Neural cell (in vitro differentiated cells): ENCODE measurements at regions not wholly inside any gene's neighbourhood (a gene's known extent, or its start where the extent isn't known, plus 50 kb on each side); places are given as distances from the start of the nearest gene placed in this dataset.

Source experiments
- H2AFZ ChIP-seq: fragments of 200-600, 300-800 bp; sonication (generic), shearing (Covaris generic); 2 replicates; pipeline ENCODE4 v1.6.0; 2014; ENCODE audit warnings: low read depth, mild to moderate bottlenecking, antibody characterized with exemption, low read length, moderate library complexity
- H3F3A ChIP-seq: fragments of 200-600 bp; shearing (Covaris generic); 2 replicates; pipeline ENCODE4 v1.6.1; 2016; ENCODE audit warnings: mild to moderate bottlenecking, moderate library complexity, mixed read lengths, antibody characterized with exemption, low read length; ENCODE audit not compliant: insufficient read depth, poor library complexity, severe bottlenecking
- H3K27ac ChIP-seq: fragments of 200-600, 300-800 bp; sonication (generic), shearing (Covaris generic); 2 replicates; pipeline ENCODE4 v1.5.1; 2014; ENCODE audit warnings: mild to moderate bottlenecking, low read length, moderate library complexity
- H3K27me3 ChIP-seq: fragments of 300-800, 200-600 bp; sonication (generic), shearing (Covaris generic); 2 replicates; pipeline ENCODE4 v1.6.0; 2014; ENCODE audit warnings: mild to moderate bottlenecking, low read depth, low read length, moderate library complexity; ENCODE audit not compliant: insufficient read depth
- H3K36me3 ChIP-seq: fragments of 300-800, 200-600 bp; sonication (generic), shearing (Covaris generic); 2 replicates; pipeline ENCODE4 v1.5.1; 2014; ENCODE audit warnings: mild to moderate bottlenecking, antibody characterized with exemption, low read length, moderate library complexity; ENCODE audit not compliant: insufficient read depth
- H3K4me2 ChIP-seq: fragments of 300-800, 200-600 bp; sonication (generic), shearing (Covaris generic); 2 replicates; pipeline ENCODE4 v1.6.0; 2014; ENCODE audit warnings: mild to moderate bottlenecking, low read length
- H3K4me3 ChIP-seq: fragments of 300-800, 200-600 bp; sonication (generic), shearing (Covaris generic); 2 replicates; pipeline ENCODE4 v1.5.1; 2014; ENCODE audit warnings: mild to moderate bottlenecking, low read length, moderate library complexity
- H3K79me2 ChIP-seq: fragments of 200-600 bp; shearing (Covaris generic); replicated peaks from 2 replicates; pipeline ENCODE4 v1.6.0; 2014; ENCODE audit warnings: mild to moderate bottlenecking, low read length, moderate library complexity; ENCODE audit not compliant: insufficient read depth
- H3K9ac ChIP-seq: fragments of 300-800, 200-600 bp; sonication (generic), shearing (Covaris generic); 2 replicates; pipeline ENCODE4 v1.6.1; 2016; ENCODE audit warnings: mild to moderate bottlenecking, low read length, mixed read lengths
- H3K9me2 ChIP-seq: fragments of 200-600 bp; shearing (Covaris generic); 2 replicates; pipeline ENCODE4 v1.6.1; 2016; ENCODE audit warnings: mild to moderate bottlenecking, low read length, mixed read lengths; ENCODE audit not compliant: insufficient read depth
- H3K9me3 ChIP-seq: fragments of 200-600, 300-800 bp; sonication (generic), shearing (Covaris generic); 2 replicates; pipeline ENCODE4 v1.6.1; 2016; ENCODE audit warnings: mild to moderate bottlenecking, mixed run types, low read length, moderate library complexity, mixed read lengths
- H4K20me1 ChIP-seq: fragments of 200-600 bp; shearing (Covaris generic); 2 replicates; pipeline ENCODE4 v1.6.1; 2016; ENCODE audit warnings: mild to moderate bottlenecking, mixed run types; ENCODE audit not compliant: insufficient read depth
- CTCF ChIP-seq: fragments of 450-650 bp; IDR thresholded peaks from 2 replicates; pipeline ENCODE4 v1.5.1; 2014; ENCODE audit warnings: antibody characterized with exemption, mild to moderate bottlenecking, moderate library complexity; ENCODE audit not compliant: poor library complexity, severe bottlenecking
- EP300 ChIP-seq: fragments of 450-650 bp; conservative IDR thresholded peaks from 2 replicates; pipeline ENCODE4 v1.6.1; 2014; ENCODE audit warnings: antibody characterized with exemption, mild to moderate bottlenecking, moderate library complexity; ENCODE audit not compliant: poor library complexity, severe bottlenecking
- EZH2 ChIP-seq: fragments of 200-600, 300-800 bp; shearing (Covaris generic), sonication (generic); IDR thresholded peaks from 2 replicates; pipeline ENCODE4 v1.6.1; 2014; ENCODE audit warnings: antibody characterized with exemption, low read length, borderline replicate concordance, mild to moderate bottlenecking; ENCODE audit not compliant: insufficient read depth, poor library complexity, severe bottlenecking
- MXI1 ChIP-seq: fragments of 450-650 bp; conservative IDR thresholded peaks from 2 replicates; pipeline ENCODE4 v1.6.1; 2014; ENCODE audit warnings: antibody characterized with exemption, mild to moderate bottlenecking; ENCODE audit not compliant: poor library complexity, severe bottlenecking
- POLR2AphosphoS5 ChIP-seq: IDR thresholded peaks from 2 replicates; pipeline ENCODE4 v1.6.1; 2012
- RAD21 ChIP-seq: fragments of 450-650 bp; conservative IDR thresholded peaks from 2 replicates; pipeline ENCODE4 v1.6.1; 2014; ENCODE audit warnings: antibody characterized with exemption, mild to moderate bottlenecking, moderate library complexity
- REST ChIP-seq: IDR thresholded peaks from 2 replicates; pipeline ENCODE4 v1.6.1; 2012; ENCODE audit warnings: borderline replicate concordance
- SMC3 ChIP-seq: fragments of 450-650 bp; conservative IDR thresholded peaks from 2 replicates; pipeline ENCODE4 v1.6.1; 2014; ENCODE audit warnings: antibody characterized with exemption, mild to moderate bottlenecking, moderate library complexity; ENCODE audit not compliant: poor library complexity
- TAF1 ChIP-seq: IDR thresholded peaks from 2 replicates; pipeline ENCODE4 v1.6.1; 2012; ENCODE audit warnings: low read depth

GRCh38 chr2:76491503-76491902, 780.8 kb upstream of the GCFC2 start:
- no peaks in the 10 kb centered on the region for H3K79me2 ChIP-seq
- H3K9me3 ChIP-seq = no peaks in the 10 kb centered on the region
- H3K36me3 ChIP-seq = no peaks in the 10 kb centered on the region
- no peak overlapping the region for H2AFZ ChIP-seq
- H3K4me2 ChIP-seq = no peak overlapping the region
- no peak overlapping the region for H3K27ac ChIP-seq
- H3K27me3 ChIP-seq = no peaks in the 10 kb centered on the region
- no peaks in the 10 kb centered on the region for H3K9me2 ChIP-seq
- TF ChIP-seq EZH2 (no peak), MXI1 (no peak), CTCF (no peak), POLR2AphosphoS5 (no peak), REST (no peak), EP300 (no peak), RAD21 (no peak), TAF1 (no peak), SMC3 (no peak)
- H4K20me1 ChIP-seq = no peaks in the 10 kb centered on the region
- no peak overlapping the region for H3K4me3 ChIP-seq
- no peaks in the 10 kb centered on the region for H3F3A ChIP-seq
- H3K9ac ChIP-seq = no peak overlapping the region

- TF ChIP-seq POLR2AphosphoS5 = no peak
- no peak for TF ChIP-seq CTCF
- TF ChIP-seq RAD21 = no peak
- no peak for TF ChIP-seq REST
- TF ChIP-seq SMC3 = no peak
- TF ChIP-seq EZH2 = no peak
- no peak for TF ChIP-seq TAF1
- TF ChIP-seq EP300 = no peak
- no peak for TF ChIP-seq MXI1
- H2AFZ ChIP-seq = no peak overlapping the region
- H3K9ac ChIP-seq = no peak overlapping the region
- H3K27ac ChIP-seq = no peak overlapping the region
- H3K27me3 ChIP-seq = no peaks in the 10 kb centered on the region
- H3K79me2 ChIP-seq = no peaks in the 10 kb centered on the region
- no peaks in the 10 kb centered on the region for H3K9me2 ChIP-seq
- H3K4me2 ChIP-seq = no peak overlapping the region
- no peaks in the 10 kb centered on the region for H3F3A ChIP-seq
- H3K36me3 ChIP-seq = no peaks in the 10 kb centered on the region
- H3K4me3 ChIP-seq = no peak overlapping the region
- H3K9me3 ChIP-seq = no peaks in the 10 kb centered on the region
- H4K20me1 ChIP-seq = no peaks in the 10 kb centered on the region
Measured at GRCh38 chr2:76478266-76479035, 767.7 kb upstream of the GCFC2 start.
